CD14-positive monocyte (primary cell): ENCODE measurements at regions not wholly inside any gene's neighbourhood (a gene's known extent, or its start where the extent isn't known, plus 50 kb on each side); places are given as distances from the start of the nearest gene placed in this dataset.

ENCODE experiments used
- DNase-seq, 3 donors: peaks; one replicate each; pipeline ENCODE4 v3.0.0-alpha.2; 2011 to 2022
- H2AFZ ChIP-seq: 2 replicates; pipeline ENCODE4 v1.6.0; 2012; ENCODE audit warnings: mild to moderate bottlenecking, low read depth, low read length, inconsistent platforms; ENCODE audit not compliant: insufficient read depth, poor library complexity, severe bottlenecking
- H3K27ac ChIP-seq, 2 donors: 1 replicate in 1 of 2; 2 replicates in 1 of 2; pipeline ENCODE4 v1.5.1; 2012 to 2013; ENCODE audit warnings: low read length in 2 of 2, control low read depth in 1 of 2, inconsistent platforms in 1 of 2, low read depth in 1 of 2, mild to moderate bottlenecking in 1 of 2
- H3K27me3 ChIP-seq, 2 donors: one replicate each; pipeline versions ENCODE4 v1.6.0 to v1.6.1; 2011 to 2013; ENCODE audit warnings: low read length in 2 of 2; ENCODE audit not compliant: control insufficient read depth in 2 of 2, insufficient read depth in 2 of 2
- H3K36me3 ChIP-seq, 2 donors: replicated peaks in 1 of 2; 1 replicate in 1 of 2; 2 replicates in 1 of 2; pipeline versions ENCODE4 v1.5.1 to v1.6.1; 2012 to 2013; ENCODE audit warnings: low read length in 2 of 2, control low read depth in 1 of 2, inconsistent platforms in 1 of 2, mild to moderate bottlenecking in 1 of 2; ENCODE audit not compliant: insufficient read depth in 2 of 2, control insufficient read depth in 1 of 2
- H3K4me1 ChIP-seq, 2 donors: 1 replicate in 1 of 2; 2 replicates in 1 of 2; pipeline versions ENCODE4 v1.5.1 to v1.6.1; 2012 to 2013; ENCODE audit warnings: low read length in 2 of 2, control low read depth in 1 of 2, inconsistent platforms in 1 of 2, mild to moderate bottlenecking in 1 of 2, moderate library complexity in 1 of 2; ENCODE audit not compliant: insufficient read depth in 2 of 2, control insufficient read depth in 1 of 2
- H3K4me2 ChIP-seq: replicated peaks from 2 replicates; pipeline ENCODE3; 2012; ENCODE audit warnings: low read length, moderate library complexity, mild to moderate bottlenecking; ENCODE audit not compliant: poor library complexity, severe bottlenecking; ENCODE audit errors: extremely low read depth
- H3K4me3 ChIP-seq, 3 experiments: fragments of 200-600 bp in 1 of 3; sonication (generic) in 1 of 3; replicated peaks in 1 of 3; 1 replicate in 2 of 3; 2 replicates in 1 of 3; pipeline ENCODE4 v1.5.1; 2011 to 2013; ENCODE audit warnings: low read length in 3 of 3, mild to moderate bottlenecking in 3 of 3, control low read depth in 2 of 3, low read depth in 2 of 3, inconsistent platforms in 1 of 3, moderate library complexity in 1 of 3
- H3K79me2 ChIP-seq: 2 replicates; pipeline ENCODE4 v1.6.0; 2012; ENCODE audit warnings: mild to moderate bottlenecking, control low read depth, inconsistent platforms, low read length, moderate library complexity; ENCODE audit not compliant: insufficient read depth
- H3K9ac ChIP-seq: 2 replicates; pipeline ENCODE4 v1.6.0; 2017; ENCODE audit warnings: low read length, mild to moderate bottlenecking; ENCODE audit not compliant: insufficient read depth, poor library complexity, severe bottlenecking
- H3K9me3 ChIP-seq, 2 donors: replicated peaks in 1 of 2; 1 replicate in 1 of 2; 2 replicates in 1 of 2; pipeline versions ENCODE4 v1.5.1 to v1.6.1; 2012 to 2013; ENCODE audit warnings: low read length in 2 of 2, control low read depth in 1 of 2; ENCODE audit not compliant: control insufficient read depth in 1 of 2, insufficient read depth in 1 of 2
- H4K20me1 ChIP-seq: 2 replicates; pipeline ENCODE4 v1.6.0; 2012; ENCODE audit warnings: mild to moderate bottlenecking, low read length, control low read depth, moderate library complexity; ENCODE audit not compliant: insufficient read depth
- H3K27ac Mint-ChIP-seq, 7 donors: one replicate each; pipeline ENCODE4 v1.8.0; 2020; ENCODE audit warnings: mild to moderate bottlenecking in 7 of 7, mixed read lengths in 7 of 7, moderate library complexity in 6 of 7, inconsistent platforms in 2 of 7
- H3K27me3 Mint-ChIP-seq, 3 donors: one replicate each; pipeline ENCODE4 v1.8.0; 2021 to 2022; ENCODE audit warnings: low read depth in 3 of 3, mild to moderate bottlenecking in 3 of 3, mixed read lengths in 3 of 3, moderate library complexity in 3 of 3, inconsistent platforms in 1 of 3
- H3K36me3 Mint-ChIP-seq, 2 donors: one replicate each; pipeline ENCODE4 v1.8.0; 2020; ENCODE audit warnings: mixed read lengths in 2 of 2, inconsistent platforms in 1 of 2, mild to moderate bottlenecking in 1 of 2
- H3K4me1 Mint-ChIP-seq: one replicate; pipeline ENCODE4 v1.8.0; 2020; ENCODE audit warnings: mild to moderate bottlenecking, mixed read lengths
- H3K4me3 Mint-ChIP-seq, 2 donors: one replicate each; pipeline ENCODE4 v1.8.0; 2020; ENCODE audit warnings: mild to moderate bottlenecking in 2 of 2, mixed read lengths in 2 of 2, moderate library complexity in 1 of 2
- H3K9me3 Mint-ChIP-seq, 7 donors: one replicate each; pipeline ENCODE4 v1.8.0; 2020 to 2022; ENCODE audit warnings: mixed read lengths in 7 of 7, mild to moderate bottlenecking in 6 of 7, moderate library complexity in 6 of 7, inconsistent platforms in 2 of 7
- WGBS: methylation state at CpG from one replicate; pipeline ENCODE4 v1.1.5; 2013; ENCODE audit warnings: missing lambda C conversion rate; ENCODE audit not compliant: insufficient coverage; 5-methylcytosine and 5-hydroxymethylcytosine counted together
- intact Hi-C, 2 donors: fragments of 100-400 bp; cut with micrococcal nuclease; formaldehyde crosslinking; loops; one replicate each; pipeline versions ENCODE4 v1.15.0 to v1.15.1; 2023
- TF ChIP-seq, protein P1 (sequence below): fragments of 200-600 bp; IDR thresholded peaks from one replicate; pipeline ENCODE4 v1.8.0; 2022; ENCODE audit warnings: antibody characterized with exemption, mild to moderate bottlenecking

DNA sequence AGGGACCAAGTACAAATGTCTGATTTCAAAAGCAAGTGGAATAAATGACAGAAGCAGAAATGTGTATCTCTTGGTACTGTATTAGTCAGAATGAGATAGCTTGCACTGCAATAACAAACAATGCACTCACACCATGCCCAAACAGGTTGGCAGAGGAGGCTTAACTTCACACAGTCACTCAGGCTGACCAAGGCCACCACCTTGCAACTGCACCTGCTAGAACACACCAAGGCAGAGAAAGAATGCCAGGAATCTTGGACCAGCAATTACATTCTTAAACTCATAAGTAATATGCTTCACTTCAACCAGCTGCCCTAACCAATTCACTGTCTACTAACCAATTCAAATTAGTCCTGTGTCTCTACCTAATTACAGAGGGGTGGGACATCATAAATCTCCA lies 378.3 kb downstream of the BCL11B start:
- peaks cover 0 to 16% (median 10%) of the 10 kb centered on the region in 7 donors for H3K9me3 Mint-ChIP-seq
- Histone ChIP-seq H3K9me3 (peaks cover 0 to 3% of the 10 kb centered on the region in 2 donors), H3K36me3 (no peaks in the 10 kb centered on the region), H3K4me1 (no peaks in the 10 kb centered on the region), H3K4me3 (no peak overlapping the region), H3K9ac (no peak overlapping the region), H3K27ac (no peak overlapping the region), H3K79me2 (no peaks in the 10 kb centered on the region), H3K27me3 (no peaks in the 10 kb centered on the region), H2AFZ (no peak overlapping the region), H4K20me1 (no peaks in the 10 kb centered on the region), H3K4me2 (no peak overlapping the region)
- no peaks in the 10 kb centered on the region for H3K36me3 Mint-ChIP-seq
- no peaks in the 10 kb centered on the region for H3K4me1 Mint-ChIP-seq
- intact Hi-C loops: no loop called here
- TF ChIP-seq, protein P1, sequence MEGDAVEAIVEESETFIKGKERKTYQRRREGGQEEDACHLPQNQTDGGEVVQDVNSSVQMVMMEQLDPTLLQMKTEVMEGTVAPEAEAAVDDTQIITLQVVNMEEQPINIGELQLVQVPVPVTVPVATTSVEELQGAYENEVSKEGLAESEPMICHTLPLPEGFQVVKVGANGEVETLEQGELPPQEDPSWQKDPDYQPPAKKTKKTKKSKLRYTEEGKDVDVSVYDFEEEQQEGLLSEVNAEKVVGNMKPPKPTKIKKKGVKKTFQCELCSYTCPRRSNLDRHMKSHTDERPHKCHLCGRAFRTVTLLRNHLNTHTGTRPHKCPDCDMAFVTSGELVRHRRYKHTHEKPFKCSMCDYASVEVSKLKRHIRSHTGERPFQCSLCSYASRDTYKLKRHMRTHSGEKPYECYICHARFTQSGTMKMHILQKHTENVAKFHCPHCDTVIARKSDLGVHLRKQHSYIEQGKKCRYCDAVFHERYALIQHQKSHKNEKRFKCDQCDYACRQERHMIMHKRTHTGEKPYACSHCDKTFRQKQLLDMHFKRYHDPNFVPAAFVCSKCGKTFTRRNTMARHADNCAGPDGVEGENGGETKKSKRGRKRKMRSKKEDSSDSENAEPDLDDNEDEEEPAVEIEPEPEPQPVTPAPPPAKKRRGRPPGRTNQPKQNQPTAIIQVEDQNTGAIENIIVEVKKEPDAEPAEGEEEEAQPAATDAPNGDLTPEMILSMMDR: no peak
- H3K4me3 Mint-ChIP-seq: no peak overlapping the region
- H3K27me3 Mint-ChIP-seq: peaks cover 2 to 8% (median 4%) of the 10 kb centered on the region in 3 donors
- no peak for DNase-seq
- H3K27ac Mint-ChIP-seq: no peak overlapping the region

DNA sequence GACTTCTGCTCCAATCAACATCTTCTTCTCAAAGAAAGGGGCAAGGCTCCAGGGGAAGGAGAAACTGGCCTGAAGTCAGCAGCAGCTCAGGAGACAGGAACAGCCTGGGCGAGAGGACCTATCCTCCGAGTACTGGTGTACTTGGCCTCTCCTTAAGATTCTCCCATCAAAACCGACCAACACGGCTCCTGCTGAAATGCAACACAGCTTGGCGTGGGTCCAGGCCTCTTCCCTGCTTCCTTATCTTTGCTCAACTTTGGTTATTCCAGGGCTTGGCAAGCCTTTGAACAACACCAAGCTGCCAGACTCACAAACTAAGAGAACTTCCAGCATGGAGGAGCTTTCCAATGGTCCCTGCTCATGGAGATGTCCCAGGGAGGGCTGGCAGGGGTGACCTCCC lies 377.4 kb downstream of the BCL11B start:
- no peak overlapping the region for H2AFZ ChIP-seq
- H3K27ac Mint-ChIP-seq: no peak overlapping the region
- TF ChIP-seq, protein P1: no peak
- H3K27ac ChIP-seq: no peak overlapping the region
- H3K27me3 ChIP-seq: no peaks in the 10 kb centered on the region
- intact Hi-C loops: no loop called here
- H3K36me3 Mint-ChIP-seq: no peaks in the 10 kb centered on the region
- H3K9me3 ChIP-seq: peaks cover 0 to 6% of the 10 kb centered on the region in 2 donors
- no peaks in the 10 kb centered on the region for H3K79me2 ChIP-seq
- H3K4me1 Mint-ChIP-seq: no peaks in the 10 kb centered on the region
- peaks cover 0 to 6% (median 4%) of the 10 kb centered on the region in 3 donors for H3K27me3 Mint-ChIP-seq
- no peak for DNase-seq
- no peak overlapping the region for H3K9ac ChIP-seq
- 81% methylated on average over 5 of the region's 5 CpGs for WGBS
- no peak overlapping the region for H3K4me3 Mint-ChIP-seq
- no peaks in the 10 kb centered on the region for H4K20me1 ChIP-seq
- peaks cover 0 to 16% (median 10%) of the 10 kb centered on the region in 7 donors for H3K9me3 Mint-ChIP-seq
- no peak overlapping the region for H3K4me3 ChIP-seq
- no peak overlapping the region for H3K4me2 ChIP-seq
- no peaks in the 10 kb centered on the region for H3K36me3 ChIP-seq
- no peaks in the 10 kb centered on the region for H3K4me1 ChIP-seq
